DND-41 (cell line): ENCODE measurements at regions not wholly inside any gene's neighbourhood (a gene's known extent, or its start where the extent isn't known, plus 50 kb on each side); places are given as distances from the start of the nearest gene placed in this dataset.

Experiments used
- ATAC-seq: fragments of 200-7000 bp; cut with Tn5 transposase; 3 replicates; pipeline ENCODE4 v1.9.1; 2021; ENCODE audit warnings: low read depth; ENCODE audit not compliant: insufficient read depth
- DNase-seq: peaks from one replicate; pipeline ENCODE4 v3.0.0-alpha.2; 2020
- H2AFZ ChIP-seq: 2 replicates; pipeline ENCODE4 v1.6.0; 2012; ENCODE audit warnings: low read depth, low read length
- H3K27ac ChIP-seq: 2 replicates; pipeline ENCODE4 v1.5.1; 2012; ENCODE audit warnings: low read length, inconsistent platforms
- H3K27me3 ChIP-seq: fragments of 200-600 bp; sonication (generic); 2 replicates; pipeline ENCODE4 v1.6.0; 2012; ENCODE audit warnings: low read length, mild to moderate bottlenecking, inconsistent platforms; ENCODE audit not compliant: insufficient read depth, poor library complexity
- H3K36me3 ChIP-seq: 2 replicates; pipeline ENCODE4 v1.5.1; 2012; ENCODE audit warnings: low read length, inconsistent platforms; ENCODE audit not compliant: insufficient read depth
- H3K4me1 ChIP-seq: 2 replicates; pipeline ENCODE4 v1.5.1; 2012; ENCODE audit warnings: mild to moderate bottlenecking, low read length; ENCODE audit not compliant: insufficient read depth
- H3K4me2 ChIP-seq: 2 replicates; pipeline ENCODE4 v1.6.0; 2012; ENCODE audit warnings: mild to moderate bottlenecking, moderate library complexity, low read length, inconsistent platforms; ENCODE audit not compliant: insufficient read depth
- H3K4me3 ChIP-seq, 2 experiments: fragments of 200-600 bp in 1 of 2; shearing (Covaris generic) in 1 of 2; 2 replicates each; pipeline ENCODE4 v1.5.1; 2012 to 2016; ENCODE audit warnings: inconsistent platforms in 2 of 2, low read length in 2 of 2, mild to moderate bottlenecking in 2 of 2, low read depth in 1 of 2, moderate library complexity in 1 of 2
- H3K79me2 ChIP-seq: 2 replicates; pipeline ENCODE4 v1.6.0; 2012; ENCODE audit warnings: low read length, inconsistent platforms; ENCODE audit not compliant: insufficient read depth
- H3K9ac ChIP-seq: 2 replicates; pipeline ENCODE4 v1.6.0; 2012; ENCODE audit warnings: low read depth, mild to moderate bottlenecking, inconsistent platforms, low read length, moderate library complexity
- H3K9me3 ChIP-seq: 2 replicates; pipeline ENCODE4 v1.5.1; 2012; ENCODE audit warnings: low read length, moderate library complexity, mild to moderate bottlenecking, inconsistent platforms; ENCODE audit not compliant: insufficient read depth, severe bottlenecking
- H4K20me1 ChIP-seq: 2 replicates; pipeline ENCODE4 v1.6.0; 2012; ENCODE audit warnings: low read length; ENCODE audit not compliant: insufficient read depth
- CTCF ChIP-seq: IDR thresholded peaks from 2 replicates; pipeline ENCODE4 v1.5.1; 2012; ENCODE audit warnings: borderline replicate concordance, low read length, moderate library complexity, mild to moderate bottlenecking; ENCODE audit not compliant: poor library complexity, severe bottlenecking; ENCODE audit errors: extremely low read depth
- EZH2 ChIP-seq: IDR thresholded peaks from 3 replicates; pipeline ENCODE4 v1.6.1; 2012; ENCODE audit warnings: borderline replicate concordance, low read depth, mild to moderate bottlenecking, moderate library complexity, low read length, inconsistent platforms; ENCODE audit not compliant: severe bottlenecking

- Histone ChIP-seq H3K27me3 (peaks cover 3% of the 10 kb centered on the region), H3K27ac (no peak overlapping the region), H3K4me3 (no peak overlapping the region), H3K9me3 (no peaks in the 10 kb centered on the region), H3K36me3 (no peaks in the 10 kb centered on the region), H4K20me1 (no peaks in the 10 kb centered on the region), H3K79me2 (no peaks in the 10 kb centered on the region), H3K9ac (no peak overlapping the region), H3K4me1 (no peaks in the 10 kb centered on the region), H3K4me2 (no peak overlapping the region), H2AFZ (no peak overlapping the region)
- TF ChIP-seq CTCF: no peak
- TF ChIP-seq EZH2: no peak
- DNase-seq (no peak), ATAC-seq (no peak)
These were observed 453.9 kb upstream of the PKN2 start for GRCh38 chr1:88230126-88230525.

- Histone ChIP-seq H3K9ac (no peak overlapping the region), H3K9me3 (no peaks in the 10 kb centered on the region), H4K20me1 (no peaks in the 10 kb centered on the region), H3K4me1 (no peaks in the 10 kb centered on the region), H3K4me3 (no peak overlapping the region), H3K4me2 (no peak overlapping the region), H2AFZ (no peak overlapping the region), H3K27me3 (no peaks in the 10 kb centered on the region), H3K36me3 (no peaks in the 10 kb centered on the region), H3K27ac (no peak overlapping the region), H3K79me2 (no peaks in the 10 kb centered on the region)
- TF ChIP-seq EZH2 (no peak), CTCF (no peak)
- no peak for ATAC-seq
- DNase-seq: no peak
These were observed 447.0 kb upstream of the PKN2 start for GRCh38 chr1:88237058-88237457.

GRCh38 chr1:88239205-88239604, 444.9 kb upstream of the PKN2 start:
- Histone ChIP-seq H3K4me3 (no peak overlapping the region), H3K27ac (no peak overlapping the region), H3K9ac (no peak overlapping the region), H3K36me3 (no peaks in the 10 kb centered on the region), H4K20me1 (no peaks in the 10 kb centered on the region), H3K79me2 (no peaks in the 10 kb centered on the region), H3K4me2 (no peak overlapping the region), H3K9me3 (no peaks in the 10 kb centered on the region), H3K4me1 (no peaks in the 10 kb centered on the region), H2AFZ (no peak overlapping the region), H3K27me3 (no peaks in the 10 kb centered on the region)
- DNase-seq: no peak
- TF ChIP-seq CTCF (no peak), EZH2 (no peak)
- ATAC-seq: no peak

GRCh38 chr1:88247666-88248065, 436.4 kb upstream of the PKN2 start:
- Histone ChIP-seq H3K9ac (no peak overlapping the region), H3K4me3 (no peak overlapping the region), H3K36me3 (no peaks in the 10 kb centered on the region), H2AFZ (no peak overlapping the region), H4K20me1 (no peaks in the 10 kb centered on the region), H3K9me3 (no peaks in the 10 kb centered on the region), H3K27ac (no peak overlapping the region), H3K27me3 (no peaks in the 10 kb centered on the region), H3K79me2 (no peaks in the 10 kb centered on the region), H3K4me1 (no peaks in the 10 kb centered on the region), H3K4me2 (no peak overlapping the region)
- TF ChIP-seq CTCF (no peak), EZH2 (no peak)
- DNase-seq: no peak
- ATAC-seq: no peak
